Endodermal cell (in vitro differentiated cells): ENCODE measurements at regions not wholly inside any gene's neighbourhood (a gene's known extent, or its start where the extent isn't known, plus 50 kb on each side); places are given as distances from the start of the nearest gene placed in this dataset.

Experiments
- DNase-seq: peaks from one replicate; pipeline ENCODE4 v3.0.0-alpha.2; 2017
- H3K27ac ChIP-seq: 2 replicates; pipeline ENCODE4 v1.5.1; 2013; ENCODE audit warnings: mild to moderate bottlenecking, low read depth, low read length, moderate library complexity
- H3K27me3 ChIP-seq: 2 replicates; pipeline ENCODE4 v1.6.1; 2013; ENCODE audit warnings: mild to moderate bottlenecking, low read length, moderate library complexity; ENCODE audit not compliant: insufficient read depth, control insufficient read depth, poor library complexity, severe bottlenecking
- H3K36me3 ChIP-seq: 2 replicates; pipeline ENCODE4 v1.7.0; 2013; ENCODE audit warnings: mild to moderate bottlenecking, low read length, moderate library complexity; ENCODE audit not compliant: control insufficient read depth, insufficient read depth
- H3K4me1 ChIP-seq: one replicate; pipeline ENCODE4 v1.7.0; 2013; ENCODE audit warnings: low read length; ENCODE audit not compliant: control insufficient read depth, insufficient read depth
- H3K4me3 ChIP-seq: 2 replicates; pipeline ENCODE4 v1.5.1; 2013; ENCODE audit warnings: mild to moderate bottlenecking, low read length, moderate library complexity
- H3K9ac ChIP-seq: 2 replicates; pipeline ENCODE4 v1.6.1; 2013; ENCODE audit warnings: mild to moderate bottlenecking, low read length, moderate library complexity; ENCODE audit not compliant: poor library complexity, severe bottlenecking; ENCODE audit errors: extremely low read depth
- H3K9me3 ChIP-seq: 2 replicates; pipeline ENCODE4 v1.6.1; 2013; ENCODE audit warnings: mild to moderate bottlenecking, low read length, moderate library complexity; ENCODE audit not compliant: control insufficient read depth
- H3K27ac Mint-ChIP-seq: 2 replicates; pipeline ENCODE4 v1.8.0; 2020; ENCODE audit warnings: mixed read lengths
- H3K27me3 Mint-ChIP-seq: 2 replicates; pipeline ENCODE4 v1.8.0; 2021; ENCODE audit warnings: mild to moderate bottlenecking, mixed read lengths; ENCODE audit not compliant: insufficient read depth
- H3K36me3 Mint-ChIP-seq: 2 replicates; pipeline ENCODE4 v1.8.0; 2020; ENCODE audit warnings: low read depth, mixed read lengths
- H3K4me1 Mint-ChIP-seq: 2 replicates; pipeline ENCODE4 v1.8.0; 2020; ENCODE audit warnings: mixed read lengths
- H3K4me3 Mint-ChIP-seq: 2 replicates; pipeline ENCODE4 v1.8.0; 2020; ENCODE audit warnings: mild to moderate bottlenecking, moderate library complexity, mixed read lengths
- H3K9me3 Mint-ChIP-seq: 2 replicates; pipeline ENCODE4 v1.8.0; 2020; ENCODE audit warnings: mild to moderate bottlenecking, mixed read lengths
- CTCF ChIP-seq: fragments of 200-600 bp; sonication (generic); conservative IDR thresholded peaks from 2 replicates; pipeline ENCODE4 v1.5.0; 2021; ENCODE audit warnings: antibody characterized with exemption, mild to moderate bottlenecking
- WGBS, 2 experiments: methylation state at CpG; one replicate each; pipeline versions ENCODE4 v1.1.5 to v1.1.7; 2013; ENCODE audit warnings: missing lambda C conversion rate in 2 of 2, mixed read lengths in 1 of 2; ENCODE audit not compliant: insufficient coverage in 1 of 2, insufficient read length in 1 of 2; 5-methylcytosine and 5-hydroxymethylcytosine counted together

GRCh38 chr1:4871373-4871772, 217.0 kb downstream of the AJAP1 start:
- H3K4me1 Mint-ChIP-seq = no peaks in the 10 kb centered on the region
- Histone ChIP-seq H3K4me1 (no peaks in the 10 kb centered on the region), H3K9ac (no peak overlapping the region), H3K27ac (no peak overlapping the region), H3K4me3 (no peak overlapping the region), H3K36me3 (no peaks in the 10 kb centered on the region), H3K9me3 (peaks cover 14% of the 10 kb centered on the region), H3K27me3 (no peaks in the 10 kb centered on the region)
- peaks cover 21% of the 10 kb centered on the region for H3K9me3 Mint-ChIP-seq
- no peak overlapping the region for H3K4me3 Mint-ChIP-seq
- 93 to 100% methylated on average over 2 to 3 of the region's 3 CpGs for WGBS, 2 experiments
- no peaks in the 10 kb centered on the region for H3K36me3 Mint-ChIP-seq
- no peak overlapping the region for H3K27ac Mint-ChIP-seq
- peaks cover 5% of the 10 kb centered on the region for H3K27me3 Mint-ChIP-seq
- no peak for TF ChIP-seq CTCF
- no peak for DNase-seq

- H3K4me3 Mint-ChIP-seq = no peak overlapping the region
- Histone ChIP-seq H3K27me3 (no peaks in the 10 kb centered on the region), H3K36me3 (no peaks in the 10 kb centered on the region), H3K4me3 (no peak overlapping the region), H3K27ac (no peak overlapping the region), H3K4me1 (no peaks in the 10 kb centered on the region), H3K9me3 (peaks cover 19% of the 10 kb centered on the region), H3K9ac (no peak overlapping the region)
- no peaks in the 10 kb centered on the region for H3K4me1 Mint-ChIP-seq
- TF ChIP-seq CTCF = no peak
- peaks cover 41% of the 10 kb centered on the region for H3K9me3 Mint-ChIP-seq
- DNase-seq = no peak
- 83 to 86% methylated on average over 2 of the region's 2 CpGs for WGBS, 2 experiments
- H3K36me3 Mint-ChIP-seq = no peaks in the 10 kb centered on the region
- peaks cover 8% of the 10 kb centered on the region for H3K27me3 Mint-ChIP-seq
- H3K27ac Mint-ChIP-seq = no peak overlapping the region
Measured at GRCh38 chr1:4868521-4868920, 214.1 kb downstream of the AJAP1 start.

GRCh38 chr1:4856396-4856795, 202.0 kb downstream of the AJAP1 start:
- Histone ChIP-seq H3K9ac (no peak overlapping the region), H3K27ac (no peak overlapping the region), H3K27me3 (no peaks in the 10 kb centered on the region), H3K9me3 (peaks cover 7% of the 10 kb centered on the region), H3K4me3 (no peak overlapping the region), H3K36me3 (no peaks in the 10 kb centered on the region), H3K4me1 (no peaks in the 10 kb centered on the region)
- Mint-ChIP-seq H3K4me1 (no peaks in the 10 kb centered on the region), H3K27ac (no peak overlapping the region), H3K9me3 (peaks cover 27% of the 10 kb centered on the region), H3K4me3 (no peak overlapping the region), H3K36me3 (no peaks in the 10 kb centered on the region), H3K27me3 (no peaks in the 10 kb centered on the region)
- WGBS, 2 experiments = 86 to 100% methylated on average over 2 to 3 of the region's 3 CpGs
- DNase-seq = no peak
- no peak for TF ChIP-seq CTCF
